Limb (tissue), 2 donors: ENCODE measurements at regions not wholly inside any gene's neighbourhood (a gene's known extent, or its start where the extent isn't known, plus 50 kb on each side); places are given as distances from the start of the nearest gene placed in this dataset.
"Not testable (repeated sequence)": the region's sequence is repeated elsewhere in the genome, so short reads cannot be mapped to it uniquely, and the experiment has no call there.

Experiments used
- DNase-seq, 2 donors: peaks; one replicate each; pipeline ENCODE4 v3.0.0-alpha.2; 2016; ENCODE audit errors: extremely low spot score in 2 of 2

- no peak for DNase-seq
Measured at GRCh38 chr3:167106456-167106855, 273.6 kb downstream of the ZBBX start.

DNA sequence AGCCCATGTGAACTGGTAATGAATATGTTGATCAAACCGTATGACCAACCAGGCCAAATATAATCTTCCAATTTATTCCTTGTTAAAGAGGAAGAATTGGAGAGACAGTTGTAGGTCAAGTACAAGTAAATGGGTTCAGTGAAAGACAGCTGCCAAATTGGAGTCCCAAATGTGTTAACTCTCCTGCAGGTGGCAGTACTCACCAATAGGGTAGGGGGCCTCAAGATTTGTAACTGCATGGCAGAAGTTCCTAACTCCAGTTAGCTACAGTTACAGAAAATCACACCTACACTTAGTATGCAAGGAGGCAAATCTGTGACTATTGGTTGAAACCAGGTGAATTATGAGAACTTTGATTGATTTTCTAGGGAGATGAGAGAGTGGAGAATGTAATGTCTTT, 278.0 kb downstream of the ZBBX start:
- no peak for DNase-seq

- no peak for DNase-seq
Measured at GRCh38 chr3:167100651-167101050, 279.4 kb downstream of the ZBBX start.

DNA sequence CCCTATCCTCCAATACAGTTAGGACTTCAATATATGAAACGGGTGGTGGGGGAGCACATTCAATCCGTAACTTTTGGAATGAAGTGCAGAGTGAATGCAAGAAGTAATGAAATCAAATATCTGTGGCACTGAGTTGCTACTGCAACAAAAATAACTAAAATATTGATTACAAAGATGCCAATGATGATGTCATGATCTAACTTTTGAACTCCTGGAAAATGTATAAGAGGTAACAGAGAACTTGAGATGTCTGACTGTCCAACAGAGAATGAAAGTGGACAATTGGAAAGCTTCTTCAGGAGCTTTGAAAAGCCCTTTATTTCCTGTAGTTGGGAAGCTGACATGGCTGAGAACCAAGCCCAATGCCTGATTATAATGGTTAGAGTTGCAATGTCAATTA, 279.9 kb downstream of the ZBBX start:
- DNase-seq, result no peak

DNA sequence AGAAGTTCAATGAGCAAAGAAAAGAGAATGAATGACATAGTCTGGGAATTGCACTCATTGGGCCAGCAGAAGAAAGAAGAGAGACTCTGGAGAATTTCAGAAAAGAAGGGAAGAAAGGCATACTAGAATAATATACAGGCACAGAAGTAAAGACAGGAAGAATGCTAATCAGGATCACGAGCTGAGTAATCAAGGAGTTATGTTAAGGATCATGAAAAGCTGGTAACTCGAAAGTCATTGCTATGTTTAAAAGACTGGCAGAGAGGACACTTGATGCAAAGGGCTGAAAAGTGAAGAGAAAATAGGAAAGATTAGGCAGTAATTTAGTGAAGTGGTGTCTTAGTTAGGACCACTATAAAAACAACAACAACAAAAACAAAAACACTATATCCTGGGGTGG, 284.1 kb downstream of the ZBBX start:
- no peak for DNase-seq

GRCh38 chr3:167094632-167095031, 285.5 kb downstream of the ZBBX start:
- DNase-seq, result no peak

GRCh38 chr3:167091226-167091625, 288.9 kb downstream of the ZBBX start:
- peak in 1 of 2 donors; percentile 29 for DNase-seq

DNA sequence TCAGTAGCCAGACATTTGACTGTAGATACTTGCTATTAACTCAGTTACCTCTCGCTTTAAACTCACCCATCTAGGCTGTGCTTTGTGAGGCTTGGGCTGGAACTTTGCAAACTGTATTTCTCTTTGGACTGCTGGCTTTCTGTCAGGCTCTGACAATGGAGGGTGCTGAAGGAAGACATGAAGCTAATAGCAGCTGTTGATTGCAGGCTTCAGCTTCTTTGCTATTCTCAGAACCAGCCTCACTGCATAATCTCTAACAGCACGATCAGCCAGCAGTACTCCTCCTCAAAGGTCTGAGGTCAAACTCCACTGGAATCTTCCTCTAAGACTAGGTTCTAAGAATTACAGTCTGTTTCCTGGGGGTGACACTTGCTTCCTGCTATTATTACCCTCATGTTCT, 295.6 kb downstream of the ZBBX start:
- peak in 1 of 2 donors; percentile 9 for DNase-seq

- no peak for DNase-seq
Measured at GRCh38 chr3:167078070-167078622, 302.0 kb downstream of the ZBBX start.

- no peak for DNase-seq
Measured at GRCh38 chr3:167067787-167068161, 312.3 kb downstream of the ZBBX start.

GRCh38 chr3:167066977-167067786, 312.9 kb downstream of the ZBBX start:
- DNase-seq, result no peak

DNA sequence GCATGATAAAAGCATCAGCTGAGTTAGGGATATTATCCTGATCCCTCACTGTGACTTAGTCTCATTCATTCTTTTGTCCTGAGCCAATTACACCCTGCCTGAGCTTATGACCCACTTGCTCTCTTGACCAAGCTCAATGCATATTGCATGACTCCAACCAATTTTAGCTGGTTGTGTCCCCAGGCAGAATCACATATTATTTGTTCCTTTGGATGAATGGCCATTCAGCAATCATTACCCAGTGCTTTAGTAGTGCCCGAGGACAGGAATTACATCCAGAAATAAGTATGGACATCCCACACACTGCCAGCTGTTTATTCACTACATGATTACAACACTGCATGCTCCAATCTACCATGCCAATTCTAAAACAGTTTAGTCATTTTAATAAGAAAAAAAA, 322.5 kb downstream of the ZBBX start:
- DNase-seq, result no peak

GRCh38 chr3:167054926-167055325, 325.2 kb downstream of the ZBBX start:
- DNase-seq, result no peak

DNA sequence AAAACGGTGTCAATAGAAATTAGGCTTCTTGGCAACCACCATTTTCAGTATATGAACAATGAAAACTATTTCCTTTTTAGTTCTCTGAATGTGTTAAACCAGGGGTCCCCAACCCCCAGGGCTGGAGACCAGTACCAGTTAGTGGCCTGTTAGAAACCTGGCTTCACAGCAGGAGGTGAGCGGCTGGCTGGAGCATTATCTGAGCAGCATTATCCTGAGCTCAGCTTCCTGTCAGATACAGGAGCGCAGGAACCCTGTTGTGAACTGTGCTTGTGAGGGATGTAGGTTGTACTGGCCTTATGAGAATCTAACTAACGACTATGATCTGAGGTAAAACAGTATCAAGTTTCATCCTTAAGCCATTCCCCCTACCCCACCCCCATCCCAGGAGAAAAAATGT, 328.7 kb downstream of the ZBBX start:
- no peak for DNase-seq

DNA sequence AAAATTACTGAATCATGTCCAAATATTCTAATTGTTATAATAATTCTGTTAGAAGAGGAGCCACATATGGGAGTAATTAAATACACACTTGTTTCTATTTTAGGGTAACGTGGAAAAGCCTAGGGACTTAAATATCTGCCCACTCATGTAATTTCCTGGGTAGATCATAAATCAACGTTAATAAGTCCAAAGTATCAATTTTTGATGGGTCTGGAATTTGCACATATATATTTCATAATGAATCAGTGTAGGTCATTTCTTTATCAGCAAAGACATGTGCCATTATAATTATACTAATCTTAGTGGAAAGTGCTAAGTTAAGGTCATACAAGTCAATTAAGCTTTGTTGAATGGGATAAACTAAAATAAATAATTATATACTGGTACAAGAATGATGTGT, 346.2 kb downstream of the ZBBX start:
- no peak for DNase-seq

GRCh38 chr3:167032267-167032876, 347.7 kb downstream of the ZBBX start:
- peak in 1 of 2 donors; percentile 65 for DNase-seq

DNA sequence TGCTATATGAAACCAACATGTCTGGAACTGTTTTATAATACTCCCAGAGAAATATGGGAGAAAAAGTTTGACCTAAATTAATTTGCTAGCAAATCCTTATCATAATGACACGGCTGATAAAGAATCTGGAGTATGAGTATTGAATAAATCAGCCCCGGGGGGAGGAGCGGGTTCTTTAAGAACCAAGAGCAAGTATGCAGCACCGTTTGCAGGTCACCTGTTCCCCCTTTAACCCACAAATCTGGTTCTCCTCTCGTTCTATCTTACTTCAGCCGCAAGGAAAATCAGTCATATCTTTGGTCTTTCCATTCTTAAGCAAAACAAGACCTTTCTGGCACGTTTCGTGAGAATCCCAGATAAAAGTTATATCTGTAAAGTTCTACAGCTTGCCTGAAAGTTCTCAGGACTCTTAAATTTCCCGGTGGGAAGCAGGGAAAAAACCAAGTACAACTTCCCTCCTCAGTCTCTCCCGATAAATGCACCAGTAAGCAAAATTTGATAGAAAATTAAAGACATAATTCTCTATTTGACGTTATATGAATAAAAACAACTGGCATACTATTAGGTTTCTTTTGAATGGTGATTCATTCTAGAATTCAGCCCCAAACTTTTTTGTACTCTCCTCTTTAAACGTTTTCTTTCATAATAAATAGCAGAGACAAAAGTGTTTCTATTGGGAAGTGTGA, 348.6 kb downstream of the ZBBX start:
- DNase-seq, result no peak

- DNase-seq, result no peak
Measured at GRCh38 chr3:167030082-167030725, 349.9 kb downstream of the ZBBX start.

- not testable (repeated sequence) for DNase-seq
Measured at GRCh38 chr3:167019503-167019902, 360.6 kb downstream of the ZBBX start.

- not testable (repeated sequence) for DNase-seq
Measured at GRCh38 chr3:167018591-167019111, 361.4 kb downstream of the ZBBX start.

DNA sequence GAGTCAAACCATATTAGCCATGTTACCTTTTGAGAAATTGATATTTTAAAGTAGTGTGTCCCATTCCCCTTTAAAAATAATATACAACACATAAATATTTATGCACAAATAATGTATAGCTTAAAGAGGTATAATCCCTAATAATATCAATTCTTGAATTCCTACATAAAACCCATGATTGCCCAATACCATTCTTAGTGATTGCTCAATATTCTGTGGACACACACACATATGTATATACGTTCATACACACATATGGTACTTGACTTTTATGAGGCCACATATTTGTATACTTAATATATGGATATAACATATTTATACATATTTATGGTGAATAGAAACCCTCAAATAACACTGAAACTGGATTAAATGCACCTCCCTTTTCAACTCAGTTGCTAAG, 367.4 kb downstream of the ZBBX start:
- no peak for DNase-seq

DNA sequence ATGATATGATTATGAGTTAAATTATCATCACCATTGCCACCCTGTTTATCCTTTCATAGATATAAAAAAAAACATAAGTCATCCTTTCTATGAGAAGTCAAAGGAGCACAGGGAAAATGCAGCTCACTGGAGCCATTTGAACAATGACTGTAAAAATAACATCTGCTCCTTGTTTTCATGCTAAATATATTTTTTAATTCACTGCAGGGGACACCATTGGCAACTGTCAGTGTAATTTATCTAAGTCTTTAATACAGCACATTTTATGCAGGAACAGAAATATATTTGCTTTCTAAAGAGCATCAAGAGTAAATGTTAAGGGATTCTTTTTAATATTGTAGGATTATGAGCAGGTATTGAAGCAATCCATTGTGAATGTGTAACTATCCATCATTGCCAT, 371.3 kb downstream of the ZBBX start:
- DNase-seq, result no peak
